ENCODE measurements at regions not wholly inside any gene's neighbourhood (a gene's known extent, or its start where the extent isn't known, plus 50 kb on each side); places are given as distances from the start of the nearest gene placed in this dataset.

DNA sequence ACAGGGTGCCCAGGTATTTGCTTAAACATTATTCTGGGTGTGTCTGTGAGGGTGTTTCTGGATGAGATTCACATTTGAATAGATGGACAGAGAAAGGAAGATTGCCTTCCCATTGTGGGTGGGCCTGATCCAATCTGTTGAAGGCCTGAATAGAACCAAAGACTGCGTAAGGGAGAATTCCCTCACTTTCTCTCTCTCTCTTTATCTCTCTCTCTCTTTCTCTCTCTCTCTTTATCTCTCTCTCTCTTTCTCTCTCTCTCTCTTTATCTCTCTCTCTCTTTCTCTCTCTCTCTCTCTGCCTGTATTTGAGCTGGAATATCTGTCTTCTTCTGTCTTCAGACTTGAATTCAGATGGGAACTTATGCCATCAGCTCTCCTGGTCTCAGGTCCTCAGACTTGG is 148.4 kb downstream of the FAM124B start:
- TF ChIP-seq, protein P1, sequence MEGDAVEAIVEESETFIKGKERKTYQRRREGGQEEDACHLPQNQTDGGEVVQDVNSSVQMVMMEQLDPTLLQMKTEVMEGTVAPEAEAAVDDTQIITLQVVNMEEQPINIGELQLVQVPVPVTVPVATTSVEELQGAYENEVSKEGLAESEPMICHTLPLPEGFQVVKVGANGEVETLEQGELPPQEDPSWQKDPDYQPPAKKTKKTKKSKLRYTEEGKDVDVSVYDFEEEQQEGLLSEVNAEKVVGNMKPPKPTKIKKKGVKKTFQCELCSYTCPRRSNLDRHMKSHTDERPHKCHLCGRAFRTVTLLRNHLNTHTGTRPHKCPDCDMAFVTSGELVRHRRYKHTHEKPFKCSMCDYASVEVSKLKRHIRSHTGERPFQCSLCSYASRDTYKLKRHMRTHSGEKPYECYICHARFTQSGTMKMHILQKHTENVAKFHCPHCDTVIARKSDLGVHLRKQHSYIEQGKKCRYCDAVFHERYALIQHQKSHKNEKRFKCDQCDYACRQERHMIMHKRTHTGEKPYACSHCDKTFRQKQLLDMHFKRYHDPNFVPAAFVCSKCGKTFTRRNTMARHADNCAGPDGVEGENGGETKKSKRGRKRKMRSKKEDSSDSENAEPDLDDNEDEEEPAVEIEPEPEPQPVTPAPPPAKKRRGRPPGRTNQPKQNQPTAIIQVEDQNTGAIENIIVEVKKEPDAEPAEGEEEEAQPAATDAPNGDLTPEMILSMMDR (IDR thresholded peaks at IDR 0.05; ENCODE audit: poor library complexity), result no peak
- TF ChIP-seq EZH2phosphoT487 (IDR thresholded peaks at IDR 0.05; ENCODE audit: low read depth, severe bottlenecking, unreplicated experiment) (no peak), EZH2 (IDR thresholded peaks at IDR 0.05; ENCODE audit: borderline replicate concordance) (no peak)

All from hepatocyte (in vitro differentiated cells).